ENCODE measurements at regions not wholly inside any gene's neighbourhood (a gene's known extent, or its start where the extent isn't known, plus 50 kb on each side); places are given as distances from the start of the nearest gene placed in this dataset.
"Not testable (repeated sequence)": the region's sequence is repeated elsewhere in the genome, so short reads cannot be mapped to it uniquely, and the experiment has no call there.

DNA sequence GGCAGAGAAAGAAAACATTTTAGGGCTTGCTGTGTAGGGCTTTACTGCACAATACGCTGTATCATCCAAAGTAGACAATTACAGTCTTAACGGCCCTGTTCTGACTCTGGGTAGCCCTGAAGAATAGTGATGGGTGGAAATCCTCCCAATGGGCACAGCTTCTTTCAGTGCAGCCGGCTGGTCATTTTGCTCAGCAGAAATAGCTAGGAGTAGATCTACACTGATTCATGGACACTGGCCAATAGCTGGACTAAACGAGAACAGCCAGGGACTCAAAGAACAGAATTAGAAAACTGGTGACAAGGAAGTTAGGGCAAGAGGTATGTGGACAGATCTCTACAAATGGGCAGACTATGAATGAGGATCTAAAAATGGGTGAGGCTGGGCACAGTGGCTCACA, 69.3 kb downstream of the IARS1 start:
- CTCF ChIA-PET: no interaction called here
- no peak for DNase-seq (ENCODE audit: extremely low spot score)
- POLR2A ChIA-PET: no interaction called here
- TF ChIP-seq PKNOX1 (IDR thresholded peaks at IDR 0.05): no peak
- TF ChIP-seq NFRKB (IDR thresholded peaks at IDR 0.05): no peak
- TF ChIP-seq L3MBTL2 (conservative IDR thresholded peaks at IDR 0.05): no peak
- TF ChIP-seq CTBP1 (IDR thresholded peaks at IDR 0.05; ENCODE audit: borderline replicate concordance): no peak
- no peak for TF ChIP-seq FOXM1 (IDR thresholded peaks at IDR 0.05; ENCODE audit: borderline replicate concordance)
- TF ChIP-seq ELF4 (IDR thresholded peaks at IDR 0.05): no peak
- no peak for TF ChIP-seq LEF1 (IDR thresholded peaks at IDR 0.05; ENCODE audit: borderline replicate concordance)

GRCh38 chr9:92223758-92224157, 69.7 kb downstream of the IARS1 start:
- no peak for DNase-seq (ENCODE audit: extremely low spot score)
- TF ChIP-seq TARDBP (IDR thresholded peaks at IDR 0.05): no peak
- no peak for TF ChIP-seq FOXM1 (IDR thresholded peaks at IDR 0.05; ENCODE audit: borderline replicate concordance)
- TF ChIP-seq FOXA1 (IDR thresholded peaks at IDR 0.05): no peak
- TF ChIP-seq SUZ12 (IDR thresholded peaks at IDR 0.05): no peak
- no peak for TF ChIP-seq SP1 (IDR thresholded peaks at IDR 0.05)
- TF ChIP-seq PKNOX1 (IDR thresholded peaks at IDR 0.05): no peak
- CTCF ChIA-PET: no interaction called here
- POLR2A ChIA-PET: no interaction called here

GRCh38 chr9:92208693-92209524, 84.6 kb downstream of the IARS1 start:
- ChIA-PET CTCF (interaction anchor here (1.0 kb wide), 1 partner anchor 68 kb away, joined by 3 read pairs; no protein-coding TSS in a partner anchor), POLR2A (no interaction called here)
- DNase-seq (ENCODE audit: extremely low spot score): no peak
- no peak for TF ChIP-seq BHLHE40 (IDR thresholded peaks at IDR 0.05; ENCODE audit: borderline replicate concordance)
- no peak for TF ChIP-seq NFRKB (IDR thresholded peaks at IDR 0.05)
- TF ChIP-seq ELF4 (IDR thresholded peaks at IDR 0.05): no peak
- peak; percentile 25; the same call in 1 of the 2 replicates for TF ChIP-seq PKNOX1 (IDR thresholded peaks at IDR 0.05)

- CTCF ChIA-PET: interaction anchor here (0.7 kb wide), 1 partner anchor 65 kb away, joined by 3 read pairs; no protein-coding TSS in a partner anchor
- POLR2A ChIA-PET: no interaction called here
- DNase-seq (ENCODE audit: extremely low spot score): no peak
These were observed 87.0 kb downstream of the IARS1 start for GRCh38 chr9:92206488-92206887.

GRCh38 chr9:92203887-92204286, 88.7 kb upstream of the SPTLC1 start:
- DNase-seq (ENCODE audit: extremely low spot score); CTCF ChIA-PET; POLR2A ChIA-PET: not testable (repeated sequence)

More at GRCh38 chr9:92206488-92206887, 87.0 kb downstream of the IARS1 start:
- TF ChIP-seq ARNT (IDR thresholded peaks at IDR 0.05): no peak
- TF ChIP-seq ZNF384 (IDR thresholded peaks at IDR 0.05): no peak
- TF ChIP-seq FOXA1 (IDR thresholded peaks at IDR 0.05): no peak
- TF ChIP-seq CTBP1 (IDR thresholded peaks at IDR 0.05; ENCODE audit: borderline replicate concordance): no peak
- no peak for TF ChIP-seq LEF1 (IDR thresholded peaks at IDR 0.05; ENCODE audit: borderline replicate concordance)
- TF ChIP-seq PKNOX1 (IDR thresholded peaks at IDR 0.05): no peak

DNA sequence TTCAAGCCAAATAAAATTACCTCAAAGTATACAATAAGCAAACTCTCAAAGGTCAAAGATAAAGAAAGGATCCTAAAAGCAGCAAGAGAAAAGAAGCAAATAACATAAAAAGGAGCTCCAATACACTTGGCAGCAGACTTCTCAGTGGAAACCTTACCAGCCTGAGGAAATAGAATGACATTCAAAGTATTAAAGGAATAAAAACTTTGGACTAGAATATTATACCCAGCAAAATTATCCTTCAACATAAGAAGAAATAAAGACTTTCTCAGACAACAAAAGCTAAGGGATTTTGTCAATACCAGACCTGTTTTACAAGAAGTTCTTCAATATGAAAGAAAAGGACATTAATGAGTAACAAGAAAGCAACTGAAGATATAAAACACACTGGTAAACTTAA, 83.0 kb upstream of the SPTLC1 start:
- DNase-seq (ENCODE audit: extremely low spot score); CTCF ChIA-PET; POLR2A ChIA-PET: not testable (repeated sequence)

- POLR2A ChIA-PET: no interaction called here
- CTCF ChIA-PET: no interaction called here
- DNase-seq (ENCODE audit: extremely low spot score): no peak
- TF ChIP-seq PKNOX1 (IDR thresholded peaks at IDR 0.05) (no peak), BHLHE40 (IDR thresholded peaks at IDR 0.05; ENCODE audit: borderline replicate concordance) (no peak), HDGF (IDR thresholded peaks at IDR 0.05; ENCODE audit: borderline replicate concordance) (no peak), SUZ12 (IDR thresholded peaks at IDR 0.05) (no peak), FOXA1 (IDR thresholded peaks at IDR 0.05) (no peak), FOXK2 (IDR thresholded peaks at IDR 0.05) (no peak), LEF1 (IDR thresholded peaks at IDR 0.05; ENCODE audit: borderline replicate concordance) (no peak), L3MBTL2 (conservative IDR thresholded peaks at IDR 0.05) (no peak), SP1 (IDR thresholded peaks at IDR 0.05) (no peak), CTBP1 (IDR thresholded peaks at IDR 0.05; ENCODE audit: borderline replicate concordance) (no peak), NFRKB (IDR thresholded peaks at IDR 0.05) (no peak), FOXM1 (IDR thresholded peaks at IDR 0.05; ENCODE audit: borderline replicate concordance) (no peak), TARDBP (IDR thresholded peaks at IDR 0.05) (no peak), ELF4 (IDR thresholded peaks at IDR 0.05) (no peak), ARNT (IDR thresholded peaks at IDR 0.05) (no peak), ZNF384 (IDR thresholded peaks at IDR 0.05) (no peak)
These were observed 81.7 kb upstream of the SPTLC1 start for GRCh38 chr9:92196909-92197308.

Data from HEK293T (cell line).